ENCODE measurements at regions not wholly inside any gene's neighbourhood (a gene's known extent, or its start where the extent isn't known, plus 50 kb on each side); places are given as distances from the start of the nearest gene placed in this dataset.

DNA sequence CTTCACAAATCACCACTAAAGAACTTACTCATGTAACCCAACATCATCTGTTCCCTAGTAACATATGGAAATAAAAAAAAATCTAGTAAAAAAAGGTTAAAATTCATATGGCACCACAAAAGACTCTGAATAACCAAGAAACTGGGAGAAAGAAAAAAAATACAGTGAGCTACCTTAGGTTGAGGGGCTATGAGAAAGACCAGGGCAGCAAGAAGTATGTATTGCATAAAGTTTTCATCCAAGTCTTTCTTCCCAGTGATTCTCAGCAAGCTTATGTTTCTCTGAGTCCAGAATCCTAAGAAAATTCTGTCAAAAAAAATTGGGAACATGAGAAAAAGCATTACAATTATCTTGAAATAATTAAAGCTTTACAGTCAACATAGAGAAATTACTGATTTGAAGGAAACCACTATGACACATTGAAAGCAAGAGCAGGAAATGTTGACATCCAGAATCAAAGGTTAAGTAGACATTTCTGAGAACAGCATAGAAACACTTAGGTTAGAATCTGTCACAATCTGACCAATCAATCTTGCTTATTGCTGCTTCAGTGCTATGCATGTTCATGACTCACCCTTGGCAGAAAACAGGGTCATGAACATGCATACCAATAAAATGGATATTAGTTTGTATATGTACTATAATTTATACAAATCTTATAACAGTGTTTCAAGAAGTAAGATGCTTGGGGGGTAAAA, 494.0 kb upstream of the POT1 start:
- TF ChIP-seq POLR2A (IDR thresholded peaks at IDR 0.05; ENCODE audit: low read depth, low read length) = no peak
- no peak for TF ChIP-seq TAF1 (IDR thresholded peaks at IDR 0.05; ENCODE audit: borderline replicate concordance, low read depth, low read length)
- TF ChIP-seq POLR2AphosphoS5 (IDR thresholded peaks at IDR 0.05; ENCODE audit: low read depth, low read length) = no peak
